Heart left ventricle (tissue), 13 donors: ENCODE measurements at regions not wholly inside any gene's neighbourhood (a gene's known extent, or its start where the extent isn't known, plus 50 kb on each side); places are given as distances from the start of the nearest gene placed in this dataset.

Experiments used
- CTCF ChIP-seq, 12 donors: fragments of 200-600 bp; sonication (generic) in 4 of 12; IDR thresholded peaks; one replicate each; pipeline versions ENCODE4 v1.5.0 to v1.8.0; 2018 to 2022; ENCODE audit warnings: antibody characterized with exemption in 12 of 12, mild to moderate bottlenecking in 5 of 12
- POLR2A ChIP-seq, 2 donors: fragments of 450-650 bp; IDR thresholded peaks; one replicate each; pipeline ENCODE4 v1.6.1; 2017; ENCODE audit warnings: antibody characterized with exemption in 2 of 2, mild to moderate bottlenecking in 2 of 2, moderate library complexity in 2 of 2
- donor health status: ischemic (EF 13 %, LVEDD 7.1; RV severe dilation, severe dysfunction).
- donor health status: DM: no; HTN: yes; CAD: no.
- donor health status: DM: no; HTN: no; CAD: no.
- donor health status: ischemic (EF 25% LVEDD 6.9; RV normal size, moderate dysfunction).
- donor health status: ischemic (EF 25% LVEDD 5.7; RV mildly dilated, moderate dysfunction).
- donor health status: ischemic (EF 35%, LVEDD 5.7; RV mildly dilated, moderate dysfunction).
- donor health status: nonischemic (EF 11% LVEDD 7.7; RV severe dilation, severe dysfunction).
- donor health status: DM: yes; HTN: yes; CAD: no.
- donor health status: PGD.
- donor health status: ischemic (EF 29% LVEDD 5.4; RV normal size, mild dysfunction).
- donor health status: nonischemic (EF 23%, LVEDD 6.1; RV moderate dilation, normal function).

GRCh38 chr7:140235114-140235513 is 58.3 kb upstream of the KDM7A start:
- TF ChIP-seq CTCF (IDR thresholded peaks at IDR 0.05), result no peak
- TF ChIP-seq POLR2A (IDR thresholded peaks at IDR 0.05), result no peak
